ENCODE measurements at regions not wholly inside any gene's neighbourhood (a gene's known extent, or its start where the extent isn't known, plus 50 kb on each side); places are given as distances from the start of the nearest gene placed in this dataset.

DNA sequence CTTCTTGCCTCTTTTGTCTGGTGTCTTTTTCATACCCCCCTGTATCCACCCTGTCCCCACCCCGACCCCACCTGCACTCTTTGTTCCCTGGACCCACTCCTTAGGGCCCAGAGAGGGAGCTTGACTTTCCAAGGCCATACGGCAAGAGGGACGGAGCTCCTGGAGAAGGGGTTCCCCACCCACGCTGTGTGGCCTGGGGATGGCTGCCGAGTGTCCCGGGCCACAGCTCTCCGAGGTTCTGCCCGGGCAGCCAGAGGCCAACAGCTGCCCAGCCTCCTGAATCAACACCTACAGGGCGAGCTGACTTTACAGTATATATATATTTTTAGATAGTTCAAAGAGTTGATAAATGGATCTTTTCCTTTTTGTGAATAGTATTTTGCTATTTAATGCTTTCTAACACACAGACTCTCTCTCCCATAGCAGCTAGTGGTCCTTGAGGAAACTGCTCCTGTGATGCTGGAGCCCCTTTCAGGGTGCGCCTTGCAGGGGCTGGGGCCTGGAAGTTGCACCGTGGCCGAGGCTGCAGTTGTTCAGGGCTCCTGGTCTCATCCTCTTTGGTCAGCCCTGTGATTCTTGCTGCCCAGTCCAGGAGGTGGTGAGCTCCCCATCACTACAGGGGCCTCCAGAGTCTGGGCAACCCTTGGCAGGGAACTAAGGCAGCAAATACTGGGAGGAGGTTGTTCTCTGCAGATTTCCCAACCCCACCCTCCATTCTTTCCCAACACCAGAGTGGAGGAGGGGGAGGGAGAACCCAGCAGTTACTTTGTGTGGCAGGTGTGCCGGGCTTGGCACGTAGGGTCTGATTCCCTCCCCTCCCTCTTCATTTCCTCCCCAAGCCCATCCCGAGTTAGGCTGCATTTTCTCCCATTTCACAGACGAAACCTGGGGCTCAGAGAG is 321.6 kb downstream of the PTPRU start:
- TF ChIP-seq POLR2A (IDR thresholded peaks at IDR 0.05; ENCODE audit: low read depth), result no peak
- TF ChIP-seq POLR2AphosphoS5 (IDR thresholded peaks at IDR 0.05), result no peak
- TF ChIP-seq CTCF (IDR thresholded peaks at IDR 0.05), result no peak
- TF ChIP-seq EP300 (IDR thresholded peaks at IDR 0.05), result no peak
- Histone ChIP-seq H3K4me1 (no peaks in the 10 kb centered on the region), H3K36me3 (no peaks in the 10 kb centered on the region), H3K4me3 (no peak overlapping the region), H3K27me3 (peaks cover 0 to 15% (median 0%) of the 10 kb centered on the region in 4 donors), H3K27ac (replicated peaks in 1 of 4) (no peak overlapping the region), H3K9me3 (peaks cover 0 to 8% (median 5%) of the 10 kb centered on the region in 4 donors)
- intact Hi-C loops (cut with DNase I), result no loop called here
- DNase-seq (ENCODE audit: extremely low spot score), result no peak
- 71% methylated on average over 16 of the region's 16 CpGs for WGBS

DNA sequence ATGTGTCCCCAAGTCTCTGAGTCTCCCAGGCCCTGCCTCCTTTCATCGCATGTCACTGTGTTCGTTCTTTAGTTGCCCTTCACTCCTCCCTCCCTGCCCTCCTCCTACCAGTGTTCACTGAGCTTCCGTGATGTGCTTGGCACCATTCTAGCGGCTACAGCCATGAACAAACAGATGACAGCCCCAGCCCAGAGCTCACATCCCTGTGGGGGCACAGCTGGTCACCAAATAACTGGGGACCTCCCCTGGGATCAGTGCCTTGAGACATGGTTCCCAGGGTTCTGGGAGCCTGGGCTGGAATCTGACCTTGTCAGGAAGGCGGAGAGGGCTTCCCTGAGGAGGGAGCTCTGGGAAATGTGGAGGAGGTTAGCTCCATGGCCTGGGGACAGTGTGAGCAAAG is 320.7 kb downstream of the PTPRU start:
- no peaks in the 10 kb centered on the region for H3K36me3 ChIP-seq
- no peak for DNase-seq (ENCODE audit: extremely low spot score)
- no peaks in the 10 kb centered on the region for H3K4me1 ChIP-seq
- intact Hi-C loops (cut with DNase I), result no loop called here
- no peak for TF ChIP-seq POLR2A (IDR thresholded peaks at IDR 0.05; ENCODE audit: low read depth)
- TF ChIP-seq CTCF (IDR thresholded peaks at IDR 0.05), result no peak
- no peak for TF ChIP-seq POLR2AphosphoS5 (IDR thresholded peaks at IDR 0.05)
- no peak for TF ChIP-seq EP300 (IDR thresholded peaks at IDR 0.05)
- peaks cover 0 to 15% (median 0%) of the 10 kb centered on the region in 4 donors for H3K27me3 ChIP-seq
- H3K27ac ChIP-seq (replicated peaks in 1 of 4), result no peak overlapping the region
- no peak overlapping the region for H3K4me3 ChIP-seq
- WGBS, result 63% methylated on average over 5 of the region's 5 CpGs
- H3K9me3 ChIP-seq, result no peaks in the 10 kb centered on the region

DNA sequence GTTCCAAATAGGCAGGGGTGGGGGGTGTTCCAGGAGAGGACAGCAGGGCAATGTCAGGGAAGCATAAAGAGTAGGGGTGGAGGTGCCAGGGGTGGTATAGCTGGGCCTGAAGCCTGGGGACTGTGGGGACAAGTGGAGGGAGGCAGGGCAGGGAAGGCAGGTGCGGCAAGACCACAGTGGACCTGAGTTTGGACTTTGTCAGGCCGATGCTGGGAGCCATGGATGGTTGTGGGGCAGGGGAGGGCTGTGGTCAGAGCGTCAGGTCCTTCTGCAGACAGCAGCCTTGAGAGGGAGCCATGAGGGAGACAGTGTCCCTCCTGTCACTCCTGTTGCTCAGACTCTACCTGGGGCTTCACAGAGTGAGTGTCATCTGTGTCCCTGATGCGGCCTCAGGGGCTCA is 320.3 kb downstream of the PTPRU start:
- DNase-seq (ENCODE audit: extremely low spot score), result no peak
- H3K36me3 ChIP-seq, result no peaks in the 10 kb centered on the region
- intact Hi-C loops (cut with DNase I), result no loop called here
- H3K27ac ChIP-seq (replicated peaks in 1 of 4), result no peak overlapping the region
- no peaks in the 10 kb centered on the region for H3K9me3 ChIP-seq
- H3K27me3 ChIP-seq, result peaks cover 0 to 18% (median 0%) of the 10 kb centered on the region in 4 donors
- TF ChIP-seq CTCF (IDR thresholded peaks at IDR 0.05) (no peak), EP300 (IDR thresholded peaks at IDR 0.05) (no peak), POLR2A (IDR thresholded peaks at IDR 0.05; ENCODE audit: low read depth) (no peak), POLR2AphosphoS5 (IDR thresholded peaks at IDR 0.05) (no peak)
- H3K4me1 ChIP-seq, result no peaks in the 10 kb centered on the region
- no peak overlapping the region for H3K4me3 ChIP-seq
- WGBS, result 42% methylated on average over 2 of the region's 4 CpGs

GRCh38 chr1:29555043-29555620 is 318.8 kb downstream of the PTPRU start:
- Histone ChIP-seq H3K4me1 (no peaks in the 10 kb centered on the region), H3K4me3 (no peak overlapping the region), H3K9me3 (no peaks in the 10 kb centered on the region), H3K27me3 (peaks cover 0 to 33% (median 0%) of the 10 kb centered on the region in 4 donors), H3K27ac (replicated peaks in 1 of 4) (no peak overlapping the region), H3K36me3 (no peaks in the 10 kb centered on the region)
- intact Hi-C loops (cut with DNase I), result no loop called here
- TF ChIP-seq CTCF (IDR thresholded peaks at IDR 0.05), result no peak
- no peak for TF ChIP-seq EP300 (IDR thresholded peaks at IDR 0.05)
- no peak for TF ChIP-seq POLR2AphosphoS5 (IDR thresholded peaks at IDR 0.05)
- TF ChIP-seq POLR2A (IDR thresholded peaks at IDR 0.05; ENCODE audit: low read depth), result no peak
- 83% methylated on average over 8 of the region's 10 CpGs for WGBS
- DNase-seq (ENCODE audit: extremely low spot score), result no peak

Measured in esophagus muscularis mucosa (tissue), 4 donors.